GM19438 (cell line): ENCODE measurements at regions not wholly inside any gene's neighbourhood (a gene's known extent, or its start where the extent isn't known, plus 50 kb on each side); places are given as distances from the start of the nearest gene placed in this dataset.

ENCODE experiments used
- ATAC-seq: cut with Tn5 transposase; IDR thresholded peaks from one replicate; pipeline ENCODE4 v1.9.1; 2021; ENCODE audit warnings: low read depth; ENCODE audit not compliant: unreplicated experiment

DNA sequence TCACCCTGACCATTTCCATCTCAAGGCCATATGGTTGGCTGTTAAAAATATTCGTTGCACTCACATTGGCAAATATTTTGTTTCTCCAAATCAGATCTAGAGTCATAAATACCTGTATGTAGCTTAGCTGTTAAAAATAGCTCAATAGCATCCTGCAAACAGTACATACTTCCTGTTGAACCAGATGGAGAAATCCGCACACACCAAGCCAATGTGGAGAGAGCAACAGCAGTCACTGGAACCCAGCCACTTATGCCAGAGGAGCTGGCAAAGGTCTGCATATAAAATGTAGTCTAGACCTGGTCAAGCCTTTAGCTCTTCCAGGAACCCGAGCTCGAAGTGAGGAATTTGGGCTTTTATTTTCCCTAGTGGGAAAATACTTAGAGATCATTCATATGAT lies 146.4 kb upstream of the KCNJ16 start:
- ATAC-seq = no peak

DNA sequence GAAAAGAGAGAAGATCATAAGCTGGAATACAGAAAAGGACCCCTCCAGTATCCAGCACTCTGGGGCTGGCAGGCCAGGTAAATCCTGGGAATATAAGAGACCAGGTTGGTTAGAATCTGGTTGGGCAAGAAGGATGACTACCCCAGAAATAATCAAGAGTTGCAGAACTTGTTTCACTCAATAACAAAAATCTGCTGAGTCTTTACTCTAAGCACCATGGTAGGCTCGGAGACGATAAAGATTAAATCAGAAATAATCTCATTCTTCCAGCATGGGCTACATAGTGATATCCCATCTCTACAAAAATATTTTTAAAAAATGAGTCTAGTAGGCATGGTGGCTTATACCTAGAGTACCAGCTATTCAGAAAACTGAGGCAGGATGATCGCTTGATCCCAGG lies 138.0 kb upstream of the KCNJ16 start:
- ATAC-seq = no peak

DNA sequence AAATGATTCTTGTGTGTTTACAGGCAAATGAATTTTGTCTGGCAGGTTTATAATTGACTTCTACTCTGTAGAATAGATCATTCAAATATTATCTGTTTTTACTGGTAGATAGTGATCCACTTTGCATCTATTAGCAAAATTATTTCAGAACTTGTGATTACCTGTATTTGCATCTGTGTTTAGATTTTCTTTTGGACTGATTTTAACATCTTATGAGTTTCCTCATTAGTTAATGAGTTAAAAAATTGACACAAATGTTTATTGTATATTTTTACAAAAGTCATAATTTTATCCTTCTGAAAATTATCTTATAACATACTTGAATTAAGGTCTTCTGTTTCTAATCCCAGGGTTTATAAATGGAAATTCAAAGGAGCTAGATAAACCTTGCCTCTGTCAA lies 132.0 kb upstream of the KCNJ16 start:
- ATAC-seq = no peak

DNA sequence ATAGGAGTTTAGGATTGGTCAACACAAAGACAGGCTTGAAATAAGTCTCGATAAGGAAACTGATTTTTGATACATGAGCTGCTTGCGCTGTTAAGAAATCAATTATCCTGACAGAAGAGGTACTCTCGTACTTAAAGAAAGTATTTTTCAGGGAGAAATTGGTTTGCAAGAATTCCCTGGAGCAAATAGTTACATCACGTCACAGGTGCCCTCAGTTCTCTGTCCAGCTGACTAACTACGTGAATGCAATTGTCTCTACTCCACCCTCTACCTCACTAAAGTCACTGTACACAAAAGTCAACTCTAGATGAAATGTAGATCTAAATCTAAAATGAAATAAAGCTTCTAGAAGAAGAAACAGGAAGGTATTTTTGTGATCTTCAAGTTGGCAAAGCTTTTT lies 130.6 kb upstream of the KCNJ16 start:
- no peak for ATAC-seq

DNA sequence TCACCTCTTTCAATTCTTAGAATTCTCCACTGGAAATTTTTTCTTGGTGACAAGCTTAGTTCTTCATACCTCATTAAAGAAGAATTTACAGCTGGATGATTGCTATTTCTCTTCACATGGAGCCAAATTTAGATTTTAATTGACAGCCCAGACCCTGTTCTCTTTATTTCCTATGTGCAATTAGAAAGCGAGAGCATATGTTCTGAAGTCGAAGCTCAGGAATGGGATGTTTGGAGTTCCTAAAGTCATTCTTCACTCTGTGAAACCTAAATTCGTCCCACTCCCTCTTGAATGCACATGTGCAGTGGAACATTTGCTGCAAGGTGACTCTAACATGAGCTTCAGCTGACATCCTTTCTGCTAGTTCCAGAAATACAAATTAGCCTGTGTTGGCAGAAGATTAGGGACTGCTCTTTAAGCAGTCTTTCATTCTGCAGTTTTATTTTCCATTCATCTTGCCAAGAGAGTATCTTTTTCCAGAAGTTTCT lies 129.3 kb upstream of the KCNJ16 start:
- no peak for ATAC-seq

DNA sequence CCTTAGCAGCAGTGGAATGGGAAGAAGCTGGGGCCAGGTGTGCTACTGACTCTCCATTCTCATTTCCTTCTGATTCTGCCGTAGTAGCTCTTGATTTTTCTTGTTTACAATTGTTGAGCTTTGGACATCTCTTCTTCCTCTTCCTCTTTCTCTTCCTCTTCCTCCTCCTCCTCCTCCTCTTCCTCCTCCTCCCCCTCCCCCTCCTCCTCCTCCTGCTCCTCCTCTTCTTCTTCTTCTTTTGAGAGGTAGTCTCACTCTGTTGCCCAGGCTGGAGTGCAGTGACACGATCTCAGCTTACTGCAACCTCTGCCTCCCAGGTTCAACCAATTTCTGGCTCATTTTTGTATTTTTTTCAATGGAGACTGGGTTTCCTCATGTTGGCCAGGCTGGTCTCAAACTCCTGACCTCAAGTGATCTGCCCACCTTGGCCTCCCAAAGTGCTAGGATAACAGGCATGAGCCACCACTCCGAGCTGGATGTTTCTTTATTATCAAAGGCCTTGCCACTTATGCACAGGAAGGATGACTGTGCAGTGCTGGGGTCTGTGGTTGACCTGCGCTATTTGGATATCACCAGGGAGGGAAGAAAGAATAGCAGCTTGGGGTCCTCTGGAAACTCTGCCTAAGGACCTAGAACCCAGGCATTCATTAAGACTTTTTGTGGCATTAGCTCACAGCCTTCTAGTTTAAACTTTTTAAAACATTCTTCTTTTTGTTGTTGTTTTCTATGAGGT lies 127.8 kb upstream of the KCNJ16 start:
- no peak for ATAC-seq

DNA sequence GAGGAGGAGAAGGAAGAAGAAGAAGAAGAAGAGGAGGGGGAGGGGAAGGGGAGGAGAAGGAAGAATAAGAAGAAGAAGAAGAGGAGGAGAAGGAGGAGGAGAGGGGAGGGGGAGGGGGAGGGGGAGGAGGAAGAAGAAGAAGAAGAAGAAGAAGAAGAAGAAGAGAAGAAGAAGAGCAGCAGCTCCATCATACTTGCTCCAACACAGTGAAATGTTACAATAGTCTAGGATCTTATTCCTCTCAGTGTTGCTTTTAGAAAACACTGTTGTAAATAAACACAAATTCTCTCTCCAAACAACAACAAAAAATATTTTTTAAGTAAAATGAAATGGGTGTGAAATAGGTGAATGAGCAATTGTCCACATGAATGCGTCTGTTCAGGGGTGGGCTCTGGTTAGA lies 126.6 kb upstream of the KCNJ16 start:
- ATAC-seq = no peak

DNA sequence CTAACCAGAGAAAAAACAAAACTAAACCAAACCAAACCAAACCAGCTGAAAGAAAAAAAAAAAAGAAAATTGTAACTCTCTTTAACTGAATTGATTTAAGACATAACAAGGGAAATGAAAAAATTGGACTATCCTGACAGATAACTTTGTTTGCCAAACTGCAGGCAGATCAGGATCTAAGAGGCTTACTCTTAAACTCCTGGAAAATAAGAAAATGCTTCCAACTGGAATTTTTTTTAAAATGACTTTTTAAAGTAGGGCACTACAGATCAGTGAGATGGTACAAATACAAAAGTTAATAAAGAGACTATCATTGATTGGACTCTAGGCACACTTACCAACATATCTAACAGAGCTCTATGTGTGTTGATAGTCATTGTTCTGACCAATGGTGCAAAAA lies 125.5 kb upstream of the KCNJ16 start:
- ATAC-seq = no peak

DNA sequence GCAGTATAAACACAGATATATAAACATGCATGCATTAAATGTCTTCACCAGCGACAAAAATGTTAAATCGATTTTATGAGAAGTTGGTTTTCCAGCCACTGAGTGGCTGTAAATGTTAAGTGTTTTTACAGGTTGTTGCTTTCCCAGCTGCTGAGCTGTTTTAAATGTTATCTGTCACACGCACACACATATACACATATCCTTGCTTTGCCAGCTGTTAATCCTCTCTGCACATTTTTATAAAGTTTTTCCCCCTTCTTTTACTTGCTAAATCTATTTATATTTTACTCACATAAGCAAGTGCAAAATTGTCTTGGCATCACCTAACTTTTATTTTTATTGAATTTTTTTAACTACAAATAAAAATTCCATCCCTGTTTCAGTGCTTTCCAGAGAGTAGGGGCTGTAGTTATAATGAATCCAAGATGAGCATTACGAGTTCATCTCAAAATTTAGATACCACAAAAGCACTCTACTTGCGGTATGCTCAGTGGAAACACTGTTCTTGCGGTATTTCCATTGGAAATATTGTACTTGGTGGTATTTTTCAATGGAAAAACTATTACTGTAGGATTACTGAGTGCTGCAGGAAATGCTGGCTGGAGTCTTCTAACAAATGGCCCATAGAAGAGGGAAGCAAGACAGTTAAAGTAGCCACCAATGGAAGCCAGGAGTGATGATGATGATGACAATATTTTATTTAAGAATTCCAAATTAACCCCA lies 124.9 kb upstream of the KCNJ16 start:
- ATAC-seq = no peak

DNA sequence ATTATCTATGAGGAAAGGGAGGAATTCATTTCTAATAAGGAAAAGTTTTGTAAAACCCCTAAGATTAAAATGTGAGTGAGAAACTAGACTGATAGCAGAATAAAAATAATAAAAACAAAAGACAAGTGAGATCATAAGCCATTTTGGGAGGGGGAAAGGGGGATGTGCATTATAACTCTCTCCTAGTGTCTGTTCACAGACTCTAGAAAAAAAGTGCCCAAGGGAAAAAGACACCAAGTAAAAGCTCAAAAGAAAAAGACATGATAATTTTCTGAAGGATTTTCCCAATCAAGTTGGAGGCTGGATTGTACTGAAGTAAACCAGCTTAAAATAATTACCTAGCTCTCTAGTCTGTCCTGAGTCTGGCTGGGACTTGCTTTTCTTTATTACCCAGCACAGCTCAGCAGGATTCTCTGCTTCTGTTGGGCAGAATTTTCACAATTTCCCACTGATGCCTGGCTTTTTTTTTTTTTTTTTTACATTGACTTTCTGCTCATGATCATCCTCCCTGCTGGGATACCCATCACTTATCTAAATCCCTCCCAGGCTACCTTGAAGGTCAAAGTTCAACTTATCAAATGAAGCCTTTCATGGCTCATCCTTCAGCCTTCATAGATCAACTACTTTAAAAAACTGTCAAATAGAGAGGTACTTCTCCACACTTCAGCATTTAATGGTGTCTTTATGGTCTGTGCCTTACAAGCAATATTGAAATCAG lies 124.2 kb upstream of the KCNJ16 start:
- ATAC-seq = no peak

DNA sequence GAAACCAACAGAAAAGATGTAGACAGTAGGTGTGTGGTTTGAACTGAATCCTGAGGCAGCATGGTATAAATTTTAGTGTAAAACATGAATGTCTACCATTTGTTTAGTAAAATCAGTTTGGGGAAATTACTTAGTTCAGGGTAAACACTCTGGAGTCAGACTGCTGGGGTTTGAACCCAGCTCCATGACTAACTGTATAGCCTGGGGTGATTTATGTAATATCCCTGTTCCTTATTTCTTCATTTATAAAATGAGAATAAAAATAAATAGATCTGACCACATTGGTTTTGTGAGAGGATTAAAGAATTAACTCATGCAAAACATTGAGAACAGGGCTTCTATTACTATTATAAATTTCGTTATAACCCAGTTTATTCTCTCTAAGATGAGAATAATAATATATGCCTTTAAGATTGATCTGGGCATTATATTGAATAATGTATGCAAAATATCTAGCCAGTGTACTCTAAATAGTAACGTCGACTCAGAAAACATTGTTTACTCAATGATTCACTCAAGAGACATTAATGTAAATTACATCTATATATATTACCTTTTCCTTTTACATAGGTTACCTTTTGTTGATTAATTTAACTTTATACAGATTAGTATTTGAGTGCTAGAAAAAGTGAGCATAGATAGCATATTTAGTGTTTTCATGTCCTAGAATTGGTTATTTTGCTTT lies 120.6 kb upstream of the KCNJ16 start:
- ATAC-seq = no peak

DNA sequence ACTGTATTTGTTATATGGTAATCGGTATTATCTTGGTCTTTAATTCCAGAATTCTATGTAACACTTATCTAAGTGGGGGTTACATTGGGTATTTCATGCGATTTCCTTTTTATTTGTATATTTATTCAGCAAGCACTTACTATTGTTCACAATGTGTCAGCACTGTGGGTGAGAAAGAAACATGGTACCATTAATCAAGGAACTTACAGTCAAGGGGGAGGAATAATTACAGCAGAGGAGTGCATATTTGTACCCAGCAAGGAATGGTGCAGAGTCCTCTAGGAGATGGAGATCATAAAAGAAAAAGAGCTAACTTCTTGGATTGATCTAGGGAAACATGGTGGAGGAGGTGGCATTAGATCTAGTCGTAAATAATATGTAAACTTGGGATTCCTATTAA lies 117.0 kb upstream of the KCNJ16 start:
- ATAC-seq = no peak

DNA sequence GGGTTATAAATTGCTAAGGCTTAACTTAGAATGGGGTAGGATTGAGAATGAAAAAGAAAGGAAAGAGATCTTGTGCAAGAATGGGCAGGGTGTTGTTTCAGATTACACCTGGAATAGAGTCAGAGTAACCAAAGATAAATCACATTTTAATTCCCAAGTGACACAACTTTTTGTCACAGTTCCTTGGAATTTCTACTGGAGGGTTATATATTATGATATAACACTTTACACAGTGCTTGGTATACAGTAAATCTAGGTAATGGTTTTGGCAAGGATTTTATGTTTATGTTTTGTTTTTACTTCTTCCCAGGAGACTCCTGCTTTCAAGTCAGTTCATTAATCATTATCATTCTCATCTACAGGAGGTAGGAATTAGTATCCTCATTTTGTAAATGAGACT lies 115.7 kb upstream of the KCNJ16 start:
- no peak for ATAC-seq

DNA sequence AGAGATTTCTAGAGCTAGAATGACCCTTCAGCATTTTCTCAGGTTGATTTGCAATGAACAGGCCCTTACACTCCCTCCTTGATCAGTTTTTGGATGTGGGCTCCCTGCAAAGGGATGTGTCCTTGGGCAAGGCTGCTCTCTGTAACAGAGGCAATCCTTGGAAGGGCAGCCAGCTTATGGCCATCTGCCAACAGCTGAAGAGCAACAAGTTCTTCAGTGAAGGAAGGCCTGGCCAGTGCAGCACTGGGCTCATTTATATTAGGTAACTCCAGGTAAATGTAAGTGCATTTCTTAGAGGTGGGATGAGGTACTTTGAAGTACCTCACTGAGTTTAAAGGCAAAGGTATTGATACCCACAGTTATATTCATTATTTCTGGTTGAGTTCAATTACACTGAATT lies 114.3 kb upstream of the KCNJ16 start:
- no peak for ATAC-seq

DNA sequence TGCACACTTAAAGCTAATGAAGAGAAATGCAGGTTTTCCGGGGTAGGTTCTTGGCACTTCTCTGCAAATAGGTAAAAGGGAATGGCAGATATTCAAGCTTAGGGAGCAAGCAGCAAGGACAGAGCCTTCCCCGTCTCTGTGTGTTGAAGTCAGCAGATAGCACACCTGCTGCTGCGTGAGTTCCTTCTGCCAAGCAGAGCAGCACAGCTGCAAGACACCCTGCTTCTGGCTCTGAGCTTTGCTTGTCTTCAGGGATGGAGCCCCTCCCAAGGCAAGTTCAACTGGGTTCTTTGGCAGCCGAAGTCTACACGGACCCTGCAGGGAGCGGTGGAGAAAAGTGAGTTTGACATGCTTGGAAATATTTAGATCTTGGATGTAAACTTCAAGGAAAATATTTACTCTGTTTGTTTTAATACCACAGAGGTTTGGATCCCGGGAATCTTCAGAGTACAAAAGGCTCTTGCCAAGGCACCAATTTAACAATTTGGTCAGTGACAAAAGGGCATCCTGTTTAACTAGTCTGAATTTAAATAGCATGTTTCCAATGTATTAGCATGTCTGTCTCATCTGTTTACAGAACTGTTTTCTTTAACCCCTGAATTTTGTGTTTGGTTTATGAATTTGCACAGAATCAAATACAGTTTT lies 113.4 kb upstream of the KCNJ16 start:
- no peak for ATAC-seq

DNA sequence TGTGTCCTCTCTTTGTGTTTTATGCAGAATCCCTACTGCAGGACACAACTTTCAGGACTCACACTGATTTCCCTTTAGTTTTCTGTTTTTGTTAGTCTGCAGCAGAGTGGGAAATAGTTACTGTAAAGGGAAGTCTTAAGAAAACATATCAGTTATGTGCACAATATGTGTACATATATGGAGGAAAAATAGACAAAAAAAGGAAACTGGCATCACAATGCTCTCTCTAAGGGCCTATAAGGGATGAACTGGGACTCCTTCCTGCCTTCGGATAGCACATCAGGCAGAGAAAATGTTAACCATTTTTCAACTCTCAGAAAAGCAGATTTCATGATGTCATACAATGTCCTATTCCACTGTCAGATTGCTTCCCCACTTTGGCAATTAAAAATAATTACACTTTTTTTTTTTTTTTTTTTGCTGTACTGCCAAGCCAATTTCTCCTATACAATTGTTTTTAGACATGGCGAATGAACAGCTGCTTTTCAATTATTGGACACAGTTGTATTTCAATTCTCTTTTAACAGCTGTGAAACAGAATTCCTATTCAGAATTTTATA lies 112.5 kb upstream of the KCNJ16 start:
- ATAC-seq = no peak

DNA sequence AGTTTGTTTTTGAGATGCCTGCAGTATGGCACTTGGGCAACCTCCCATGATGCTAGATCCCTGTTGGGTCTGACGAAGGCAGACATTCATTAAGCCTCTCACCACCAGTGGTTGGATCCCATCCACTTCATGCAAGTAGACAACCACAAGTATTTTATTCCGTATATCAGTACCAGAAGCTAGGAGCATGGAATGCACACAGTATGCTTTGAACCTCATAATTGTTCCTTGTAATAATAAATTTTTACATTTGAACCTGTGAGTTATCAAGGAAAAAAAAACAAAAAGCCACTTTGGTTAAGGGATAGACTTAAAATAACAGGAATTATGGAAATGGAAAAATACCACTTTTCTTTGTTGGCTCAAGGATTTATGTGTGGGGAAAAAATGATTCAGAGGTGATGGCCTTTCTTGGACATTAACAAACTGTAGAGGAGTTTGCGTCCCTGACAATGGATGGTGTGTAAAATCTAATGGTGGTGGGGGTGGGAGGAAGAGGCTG lies 107.1 kb upstream of the KCNJ16 start:
- no peak for ATAC-seq

DNA sequence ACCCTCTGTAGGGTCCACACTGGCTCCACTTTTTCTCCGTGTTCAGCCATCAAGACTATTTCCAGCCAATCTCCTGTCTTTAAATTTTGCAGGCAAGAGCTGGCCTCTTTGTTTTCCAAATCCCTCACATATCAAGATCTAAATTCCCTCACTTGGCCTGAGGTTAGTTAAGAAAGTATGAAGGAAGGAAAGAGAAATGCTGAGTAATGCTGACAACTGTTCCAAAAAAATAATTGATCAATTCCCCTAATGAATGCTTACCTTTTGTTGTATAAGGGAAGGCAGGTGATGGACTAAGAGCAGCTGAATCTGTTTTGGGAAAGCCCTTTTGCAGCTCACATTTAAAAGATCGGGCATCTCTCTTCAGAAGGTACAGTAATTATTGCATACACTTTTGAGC lies 105.1 kb upstream of the KCNJ16 start:
- no peak for ATAC-seq

DNA sequence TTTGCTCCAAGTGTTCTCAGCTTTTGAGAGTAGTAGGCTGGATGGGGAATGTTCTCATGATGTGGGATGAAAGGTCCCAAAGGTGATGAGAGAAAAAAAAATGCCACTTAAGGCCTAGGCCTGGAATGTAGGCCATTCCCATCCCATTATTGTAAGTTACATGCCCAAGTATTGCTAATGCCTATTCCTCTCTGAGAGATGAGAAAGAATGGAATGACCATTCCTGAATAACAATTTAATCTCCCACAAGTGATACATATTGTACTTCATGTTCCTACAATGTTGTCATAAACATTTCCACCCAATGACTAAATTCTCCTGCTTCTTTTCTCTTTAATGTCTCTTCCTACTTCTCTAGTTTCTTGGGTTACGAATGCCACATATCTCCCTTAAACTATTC lies 102.8 kb upstream of the KCNJ16 start:
- no peak for ATAC-seq

DNA sequence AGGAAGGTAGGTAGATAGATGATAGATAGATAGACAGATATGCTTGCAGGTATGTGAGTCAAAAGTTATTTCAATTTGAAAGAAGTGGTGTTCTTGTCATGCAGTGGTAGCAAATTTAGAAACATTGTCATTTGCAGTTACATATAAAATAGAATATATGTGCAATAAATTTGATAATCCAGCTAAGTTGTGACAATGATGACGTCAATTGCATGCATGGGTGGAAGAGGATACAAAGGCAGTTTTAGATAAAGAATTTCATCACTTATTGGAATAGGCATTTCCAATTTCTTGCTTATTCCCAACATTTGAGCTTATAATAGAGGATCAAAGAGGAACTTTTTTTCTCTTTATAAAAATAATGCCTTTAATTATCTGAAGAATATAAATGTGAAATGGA lies 99.2 kb upstream of the KCNJ16 start:
- ATAC-seq = no peak
